HG03571 (cell line): ENCODE measurements at regions not wholly inside any gene's neighbourhood (a gene's known extent, or its start where the extent isn't known, plus 50 kb on each side); places are given as distances from the start of the nearest gene placed in this dataset.
A peak's percentile ranks its signal among the peaks of the same experiment; 100 is the strongest.
"Not testable (repeated sequence)": the region's sequence is repeated elsewhere in the genome, so short reads cannot be mapped to it uniquely, and the experiment has no call there.

ENCODE experiments used
- ATAC-seq: cut with Tn5 transposase; IDR thresholded peaks from one replicate; pipeline ENCODE4 v1.9.1; 2021; ENCODE audit not compliant: unreplicated experiment

DNA sequence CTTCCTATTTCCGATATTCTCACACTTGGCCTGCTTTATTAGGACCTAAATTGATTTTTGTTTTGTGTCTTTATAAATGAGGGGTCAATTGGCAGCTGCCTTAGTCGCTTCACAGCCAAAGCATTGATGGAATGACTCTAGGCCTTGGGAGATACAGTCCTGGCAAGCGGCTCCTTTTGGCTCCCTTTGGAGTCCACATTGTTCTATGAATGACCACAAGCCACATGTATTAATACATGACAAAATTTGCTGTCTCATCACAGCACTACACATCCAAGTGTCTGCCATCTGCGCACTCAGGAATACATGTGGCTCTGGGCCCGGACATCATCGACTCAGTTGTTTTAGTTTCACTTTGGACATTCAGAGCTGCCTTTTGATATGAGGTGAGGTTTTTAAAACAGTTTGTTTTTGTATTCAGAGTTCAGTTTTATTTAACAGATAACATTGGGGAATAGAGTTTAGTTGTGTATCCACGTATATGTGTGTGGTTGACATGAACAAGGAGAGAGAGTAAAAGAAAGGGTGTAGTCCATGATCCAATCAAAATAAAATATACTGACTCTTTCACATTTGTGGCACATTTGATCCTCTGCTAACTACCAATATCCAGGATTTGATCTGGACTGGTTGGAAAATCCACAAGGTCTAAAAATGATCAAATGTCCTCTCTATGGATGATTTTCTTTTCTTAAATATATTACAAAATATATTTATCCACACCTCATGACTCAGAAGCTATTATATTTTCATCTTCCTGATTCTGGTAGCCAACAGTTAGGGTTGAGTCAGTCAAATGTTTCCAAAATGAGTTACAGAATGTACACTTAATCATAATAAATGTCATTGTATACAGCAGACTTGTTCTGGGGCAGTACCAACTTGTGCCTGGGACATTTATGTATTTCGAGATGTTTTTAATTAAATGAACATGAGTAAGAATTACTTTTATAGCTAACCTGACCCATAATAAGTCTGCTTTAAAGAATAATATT lies 114.0 kb upstream of the MTAP start:
- ATAC-seq = no peak

DNA sequence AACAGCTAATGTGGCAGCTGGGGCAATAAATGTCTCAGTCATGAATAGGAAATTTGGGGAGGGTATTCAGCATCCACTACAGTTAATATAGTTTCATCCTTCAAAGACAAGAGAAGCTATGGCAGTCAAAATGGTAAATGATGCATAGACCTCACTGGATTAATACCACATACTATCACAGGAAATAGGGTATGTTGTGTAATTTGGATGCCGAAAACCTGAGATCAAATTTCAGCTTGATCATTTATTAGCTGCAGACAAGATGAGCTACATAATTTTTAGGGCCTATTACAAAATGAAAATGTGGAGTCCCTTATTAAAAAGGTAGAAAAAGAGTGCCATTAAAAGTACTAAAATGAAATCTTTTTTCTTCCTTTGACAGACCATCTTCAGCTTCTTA lies 112.6 kb upstream of the MTAP start:
- ATAC-seq = no peak

- no peak for ATAC-seq
These were observed 111.9 kb upstream of the MTAP start for GRCh38 chr9:21690561-21690960.

- no peak for ATAC-seq
These were observed 110.0 kb upstream of the MTAP start for GRCh38 chr9:21692390-21692789.

GRCh38 chr9:21694424-21694823 lies 108.0 kb upstream of the MTAP start:
- no peak for ATAC-seq

DNA sequence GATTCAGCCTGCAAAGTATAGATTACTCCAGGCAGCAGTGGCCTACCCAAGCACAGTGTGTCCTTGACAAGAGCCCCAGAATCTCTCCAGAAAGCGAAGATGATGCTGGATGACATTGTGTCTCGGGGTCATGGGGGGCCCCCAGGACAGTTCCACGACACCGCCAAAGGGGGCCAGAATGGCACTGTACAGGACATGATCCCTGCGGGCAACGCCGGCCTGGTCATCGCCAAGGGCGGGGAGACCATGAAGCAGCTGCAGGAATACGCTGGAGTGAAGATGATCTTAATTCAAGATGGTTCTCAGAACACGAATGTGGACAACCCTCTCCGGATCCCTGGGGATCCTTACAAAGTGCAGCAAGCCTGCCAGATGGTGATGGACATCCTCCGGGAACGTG lies 107.0 kb upstream of the MTAP start:
- no peak for ATAC-seq

DNA sequence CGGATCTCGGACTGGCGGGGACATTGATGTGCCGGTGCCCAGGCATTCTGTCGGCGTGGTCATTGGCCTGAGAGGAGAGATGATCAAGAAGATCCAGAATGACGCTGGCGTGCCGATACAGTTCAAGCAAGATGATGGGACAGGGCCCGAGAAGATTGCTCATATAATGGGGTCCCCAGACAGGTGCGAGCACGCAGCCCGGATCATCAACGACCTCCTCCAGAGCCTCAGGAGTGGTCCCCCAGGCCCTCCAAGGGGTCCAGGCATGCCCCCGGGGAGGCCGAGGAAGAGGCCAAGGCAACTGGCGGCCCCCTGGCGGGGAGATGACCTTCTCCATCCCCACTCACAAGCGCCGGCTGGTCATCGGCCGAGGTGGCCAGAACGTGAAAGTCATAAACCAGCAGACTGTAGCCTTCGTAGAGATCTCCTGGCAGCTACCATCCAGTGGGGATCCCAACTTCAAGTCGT lies 106.5 kb upstream of the MTAP start:
- no peak for ATAC-seq

DNA sequence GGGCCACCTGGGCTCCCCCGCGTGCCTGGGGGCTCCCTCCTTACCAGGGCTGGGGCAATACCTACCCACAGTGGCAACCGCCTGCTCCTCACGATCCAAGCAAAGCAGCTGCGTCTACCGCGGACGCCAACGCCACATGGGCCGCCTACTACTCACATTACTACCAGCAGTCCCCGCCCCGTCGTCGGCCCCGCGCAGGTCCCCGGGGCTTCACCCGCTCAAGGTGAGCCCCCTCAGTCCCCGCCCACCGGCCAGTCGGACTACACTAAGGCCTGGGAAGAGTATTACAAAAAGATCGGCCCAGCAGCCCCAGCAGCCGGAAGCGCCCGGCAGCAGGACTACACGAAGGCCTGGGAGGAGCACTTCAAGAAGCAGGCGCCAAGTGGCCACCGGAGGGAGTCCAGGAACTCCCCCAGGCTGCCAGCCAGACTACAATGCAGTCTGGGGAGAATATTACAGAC lies 106.0 kb upstream of the MTAP start:
- no peak for ATAC-seq

DNA sequence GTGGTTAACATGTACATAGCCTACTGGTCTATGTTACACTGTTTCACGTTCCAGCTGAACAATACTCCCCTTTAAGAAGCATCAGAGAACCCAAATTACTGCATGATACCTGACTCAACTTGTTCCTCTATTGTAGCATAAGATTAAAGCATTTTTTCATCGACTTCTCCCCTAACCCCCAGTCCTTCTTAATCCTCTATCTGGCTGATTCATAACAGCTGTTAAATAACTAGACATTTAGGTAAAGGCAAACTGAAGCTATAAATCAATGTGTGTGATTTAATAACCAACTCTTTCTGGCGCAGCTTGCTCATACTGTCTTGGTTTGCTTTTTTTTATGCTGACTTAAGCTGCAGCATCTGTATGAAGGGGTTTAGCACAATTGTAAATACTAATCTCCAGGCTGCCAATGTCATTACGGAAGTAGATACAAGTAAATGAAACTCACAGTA lies 94.2 kb upstream of the MTAP start:
- no peak for ATAC-seq

- ATAC-seq = no peak
These were observed 93.6 kb upstream of the MTAP start for GRCh38 chr9:21708856-21709255.

DNA sequence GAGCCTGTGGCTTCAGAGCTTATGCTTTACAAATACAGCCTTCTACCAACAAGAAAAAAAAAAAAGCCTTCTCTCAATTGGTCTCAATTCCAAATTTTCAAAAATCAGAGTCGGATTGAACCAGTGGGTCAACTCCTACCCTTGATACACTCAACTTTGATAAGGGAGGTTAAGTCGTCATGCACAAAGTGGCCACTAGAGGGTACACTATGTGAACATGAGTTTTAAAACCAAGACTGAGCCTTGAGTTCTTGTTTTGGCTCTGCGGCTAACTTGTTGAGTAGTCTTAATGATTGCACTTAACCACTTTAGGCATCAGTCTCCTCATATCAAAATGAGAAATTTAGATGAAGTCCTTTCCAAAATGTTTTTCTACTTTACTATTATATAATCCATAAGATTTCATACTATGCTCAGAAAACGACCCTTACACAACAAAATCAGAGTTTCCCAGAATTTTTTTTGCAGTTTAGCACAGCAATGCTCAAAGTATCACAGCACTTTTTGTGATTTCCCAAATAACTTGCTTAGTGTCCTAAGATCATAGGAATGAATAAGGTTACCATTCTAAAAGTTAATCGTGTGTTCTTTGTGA lies 92.9 kb upstream of the MTAP start:
- ATAC-seq = peak; percentile 80

DNA sequence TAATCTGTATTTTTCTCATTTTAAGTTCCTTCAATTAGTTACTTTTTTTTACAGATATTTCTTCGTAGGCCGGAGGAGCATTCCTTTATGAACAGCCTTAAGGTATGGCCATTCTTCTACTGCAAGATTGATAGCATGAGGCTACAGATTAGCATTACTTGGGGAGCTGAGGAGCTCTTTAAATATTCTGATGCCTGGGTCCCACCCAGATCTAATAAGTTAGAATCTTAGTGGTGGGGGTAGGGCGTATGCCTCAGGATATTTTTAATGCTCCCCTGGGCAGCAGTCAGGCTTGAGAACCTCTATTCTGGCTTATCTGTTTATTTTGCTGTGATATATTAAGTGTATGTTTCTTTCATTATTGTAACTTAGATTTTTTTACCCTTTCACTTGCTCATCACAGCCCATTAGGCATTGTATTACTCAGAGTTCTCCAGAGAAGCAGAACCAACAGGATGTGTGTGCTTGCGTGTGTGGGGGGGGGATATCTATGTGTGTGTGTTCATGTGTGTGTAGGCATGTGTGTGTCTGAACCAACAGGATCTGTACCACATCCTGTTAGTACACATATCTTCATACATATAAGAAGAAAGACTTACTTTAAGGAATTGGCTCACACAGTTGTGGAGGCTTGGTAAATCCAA lies 91.8 kb upstream of the MTAP start:
- no peak for ATAC-seq

- ATAC-seq = no peak
These were observed 90.9 kb upstream of the MTAP start for GRCh38 chr9:21711504-21711903.

DNA sequence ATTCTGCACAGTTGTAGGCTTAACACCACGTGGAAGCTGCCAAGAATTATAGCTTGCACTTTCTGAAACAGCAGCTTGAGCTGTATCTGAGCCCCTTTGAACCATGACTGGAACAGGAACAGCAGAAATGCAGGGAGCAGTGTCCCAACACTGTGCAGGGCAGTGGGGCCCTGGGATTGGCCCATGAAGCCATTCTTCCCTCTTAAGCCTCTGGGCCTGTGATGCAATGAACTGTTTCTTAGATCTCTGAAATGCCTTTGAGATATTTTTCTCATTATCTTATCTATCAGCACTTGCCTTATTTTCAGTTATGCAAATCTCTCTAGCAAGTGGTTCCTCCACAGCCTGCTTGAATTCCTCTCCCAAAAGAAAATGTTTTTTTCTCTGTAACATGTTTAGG lies 87.0 kb upstream of the MTAP start:
- ATAC-seq = no peak

GRCh38 chr9:21720758-21721157 lies 81.7 kb upstream of the MTAP start:
- ATAC-seq = no peak

DNA sequence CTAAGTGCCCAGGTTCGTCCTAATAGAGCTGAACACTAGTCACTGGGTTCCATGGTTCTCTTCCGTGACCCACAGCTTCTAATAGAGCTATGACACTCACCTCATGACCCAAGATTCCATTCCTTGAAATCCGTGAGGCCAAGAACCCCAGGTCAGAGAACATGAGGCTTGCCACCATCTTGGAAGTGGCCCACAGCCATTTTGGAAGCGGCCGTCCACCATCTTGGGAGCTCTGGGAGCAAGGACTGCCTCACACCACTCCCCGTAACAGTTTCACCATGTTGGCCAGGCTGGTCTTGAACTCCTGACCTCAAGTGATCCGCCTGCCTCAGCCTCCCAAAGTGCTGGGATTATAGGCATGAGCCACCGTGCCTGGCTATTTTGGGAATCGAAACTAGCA lies 75.0 kb upstream of the MTAP start:
- not testable (repeated sequence) for ATAC-seq

GRCh38 chr9:21728781-21729180 lies 73.7 kb upstream of the MTAP start:
- ATAC-seq = no peak

GRCh38 chr9:21729648-21730047 lies 72.8 kb upstream of the MTAP start:
- no peak for ATAC-seq

DNA sequence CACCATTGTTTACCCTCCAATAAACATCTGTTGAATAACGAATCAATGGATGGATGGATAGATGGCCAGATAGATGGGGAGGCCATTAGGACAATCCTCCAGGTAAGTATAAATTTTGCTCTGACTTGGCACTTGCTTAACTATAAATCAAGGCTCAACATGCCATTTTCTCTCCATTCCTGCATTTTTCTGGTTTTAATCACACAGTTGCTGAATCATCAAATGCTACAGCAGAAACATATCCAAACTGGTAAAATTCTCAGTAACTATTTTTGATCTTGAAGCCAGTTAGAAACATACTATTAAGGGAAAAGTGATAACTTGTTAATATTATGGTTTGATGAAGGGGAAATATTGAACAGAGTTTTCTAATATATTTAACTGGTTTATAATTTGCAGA lies 71.5 kb upstream of the MTAP start:
- ATAC-seq = no peak

DNA sequence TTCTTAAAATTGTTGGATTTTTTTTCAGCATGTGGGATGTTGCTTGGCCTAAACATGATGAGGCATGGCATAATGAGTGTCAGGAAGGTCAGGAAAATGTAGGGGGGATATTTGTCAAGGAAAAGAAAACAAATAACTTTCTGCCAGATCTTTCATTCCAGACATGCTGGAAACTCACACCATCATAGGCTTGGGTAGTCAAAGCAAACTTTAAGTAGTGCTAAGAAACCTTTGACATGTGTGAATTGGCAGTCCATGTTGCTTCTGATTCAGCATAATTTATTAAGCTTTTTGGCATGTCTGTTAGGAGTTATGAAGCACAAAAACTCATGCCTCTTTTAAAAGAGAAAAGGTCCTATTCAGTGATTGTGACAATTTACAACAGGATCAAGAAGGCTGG lies 61.3 kb upstream of the MTAP start:
- ATAC-seq = no peak

- ATAC-seq = no peak
These were observed 58.1 kb upstream of the MTAP start for GRCh38 chr9:21744320-21744719.

DNA sequence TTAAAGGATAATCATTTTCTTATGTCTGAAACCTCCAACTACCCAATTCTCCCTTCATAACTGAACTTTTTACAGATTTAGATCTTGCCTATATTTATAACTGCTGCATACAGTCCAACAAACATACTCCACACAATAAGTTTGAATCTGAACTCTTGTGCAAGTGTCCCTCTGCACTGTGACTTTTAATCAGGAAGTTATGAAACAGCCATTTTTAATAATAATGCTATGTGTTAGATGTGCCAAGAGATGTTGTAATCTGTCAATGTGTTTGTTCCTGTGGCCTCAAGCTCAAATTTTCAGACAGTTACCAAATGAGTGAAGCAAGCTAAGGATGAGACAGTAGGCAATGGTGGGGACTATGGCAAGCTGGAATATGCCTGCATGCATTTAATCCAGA lies 57.6 kb upstream of the MTAP start:
- ATAC-seq = no peak
